ENCODE measurements at regions not wholly inside any gene's neighbourhood (a gene's known extent, or its start where the extent isn't known, plus 50 kb on each side); places are given as distances from the start of the nearest gene placed in this dataset.

DNA sequence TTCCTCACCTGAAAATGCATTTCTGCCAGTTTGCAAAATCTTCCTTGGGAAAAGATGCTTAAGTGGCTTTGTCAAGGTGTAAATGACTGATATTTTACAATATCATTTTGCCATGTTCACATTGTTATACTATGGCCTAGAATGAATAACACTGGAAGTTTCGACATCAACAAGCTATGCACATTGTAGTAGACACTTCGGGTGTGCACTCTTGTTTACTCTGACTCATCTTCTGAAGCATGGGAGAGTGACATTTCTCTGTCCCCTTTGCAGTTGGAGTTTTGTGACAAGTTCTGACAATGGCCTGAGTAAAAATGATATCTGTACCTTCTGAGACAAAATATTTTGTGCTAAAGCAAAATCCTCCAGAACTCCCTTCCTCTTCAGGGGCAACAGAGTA lies 567.0 kb upstream of the RGMA start:
- TF ChIP-seq CTCF (IDR thresholded peaks at IDR 0.05) (no peak), POLR2A (IDR thresholded peaks at IDR 0.05) (no peak), EP300 (IDR thresholded peaks at IDR 0.05; ENCODE audit: low read depth) (no peak)
